ENCODE measurements at regions not wholly inside any gene's neighbourhood (a gene's known extent, or its start where the extent isn't known, plus 50 kb on each side); places are given as distances from the start of the nearest gene placed in this dataset.

- WGBS (ENCODE audit: insufficient coverage, insufficient read length): no CpG with 5 or more reads among the region's 2 CpGs
- Histone ChIP-seq H3K4me3 (ENCODE audit: low read length) (no peak overlapping the region), H3K27ac (ENCODE audit: low read length) (no peak overlapping the region), H3K4me1 (ENCODE audit: control insufficient read depth, insufficient read depth, low read length) (no peaks in the 10 kb centered on the region), H3K27me3 (ENCODE audit: control insufficient read depth, insufficient read depth, low read length) (no peaks in the 10 kb centered on the region), H3K9me3 (ENCODE audit: control insufficient read depth, insufficient read depth, low read length) (no peaks in the 10 kb centered on the region), H3K36me3 (ENCODE audit: control insufficient read depth, insufficient read depth, low read length) (no peaks in the 10 kb centered on the region)
- no peak for DNase-seq (ENCODE audit: low read depth, low spot score)
Observed at GRCh38 chr6:166877906-166878305, 78.4 kb downstream of the RNASET2 start.

- DNase-seq (ENCODE audit: low read depth, low spot score): no peak
- no CpG with 5 or more reads among the region's 2 CpGs for WGBS (ENCODE audit: insufficient coverage, insufficient read length)
Observed at GRCh38 chr6:166877349-166877748, 79.0 kb downstream of the RNASET2 start.

GRCh38 chr6:166872531-166873009 lies 83.8 kb downstream of the RNASET2 start:
- Histone ChIP-seq H3K4me1 (ENCODE audit: control insufficient read depth, insufficient read depth, low read length) (no peaks in the 10 kb centered on the region; the same call in 1 of the 2 replicates), H3K9me3 (ENCODE audit: control insufficient read depth, insufficient read depth, low read length) (no peaks in the 10 kb centered on the region), H3K36me3 (ENCODE audit: control insufficient read depth, insufficient read depth, low read length) (no peaks in the 10 kb centered on the region; the same call in 1 of the 2 replicates), H3K27ac (ENCODE audit: low read length) (no peak overlapping the region), H3K27me3 (ENCODE audit: control insufficient read depth, insufficient read depth, low read length) (no peaks in the 10 kb centered on the region), H3K4me3 (ENCODE audit: low read length) (no peak overlapping the region)
- no peak for DNase-seq (ENCODE audit: low read depth, low spot score)
- WGBS (ENCODE audit: insufficient coverage, insufficient read length): no CpG with 5 or more reads among the region's 9 CpGs

More at GRCh38 chr6:166877349-166877748, 79.0 kb downstream of the RNASET2 start:
- H3K4me3 ChIP-seq (ENCODE audit: low read length): no peak overlapping the region
- H3K9me3 ChIP-seq (ENCODE audit: control insufficient read depth, insufficient read depth, low read length): no peaks in the 10 kb centered on the region
- H3K27ac ChIP-seq (ENCODE audit: low read length): no peak overlapping the region
- H3K27me3 ChIP-seq (ENCODE audit: control insufficient read depth, insufficient read depth, low read length): no peaks in the 10 kb centered on the region
- no peaks in the 10 kb centered on the region for H3K4me1 ChIP-seq (ENCODE audit: control insufficient read depth, insufficient read depth, low read length)
- H3K36me3 ChIP-seq (ENCODE audit: control insufficient read depth, insufficient read depth, low read length): no peaks in the 10 kb centered on the region

GRCh38 chr6:166870602-166871208 lies 85.6 kb downstream of the RNASET2 start:
- H3K4me3 ChIP-seq (ENCODE audit: low read length): no peak overlapping the region
- H3K36me3 ChIP-seq (ENCODE audit: control insufficient read depth, insufficient read depth, low read length): no peaks in the 10 kb centered on the region; the same call in 1 of the 2 replicates
- H3K9me3 ChIP-seq (ENCODE audit: control insufficient read depth, insufficient read depth, low read length): no peaks in the 10 kb centered on the region
- H3K27me3 ChIP-seq (ENCODE audit: control insufficient read depth, insufficient read depth, low read length): no peaks in the 10 kb centered on the region
- DNase-seq (ENCODE audit: low read depth, low spot score): no peak
- no peak overlapping the region for H3K27ac ChIP-seq (ENCODE audit: low read length)
- no CpG with 5 or more reads among the region's 20 CpGs for WGBS (ENCODE audit: insufficient coverage, insufficient read length)
- no peaks in the 10 kb centered on the region; the same call in 1 of the 2 replicates for H3K4me1 ChIP-seq (ENCODE audit: control insufficient read depth, insufficient read depth, low read length)

GRCh38 chr6:166866839-166867637 lies 89.3 kb downstream of the RNASET2 start:
- Histone ChIP-seq H3K36me3 (ENCODE audit: control insufficient read depth, insufficient read depth, low read length) (no peaks in the 10 kb centered on the region; the same call in 1 of the 2 replicates), H3K4me3 (ENCODE audit: low read length) (no peak overlapping the region), H3K27me3 (ENCODE audit: control insufficient read depth, insufficient read depth, low read length) (no peaks in the 10 kb centered on the region), H3K27ac (ENCODE audit: low read length) (no peak overlapping the region), H3K9me3 (ENCODE audit: control insufficient read depth, insufficient read depth, low read length) (no peaks in the 10 kb centered on the region), H3K4me1 (ENCODE audit: control insufficient read depth, insufficient read depth, low read length) (no peaks in the 10 kb centered on the region; the same call in 1 of the 2 replicates)
- WGBS (ENCODE audit: insufficient coverage, insufficient read length): no CpG with 5 or more reads among the region's 19 CpGs
- no peak for DNase-seq (ENCODE audit: low read depth, low spot score)

- Histone ChIP-seq H3K27ac (ENCODE audit: low read length) (no peak overlapping the region), H3K27me3 (ENCODE audit: control insufficient read depth, insufficient read depth, low read length) (no peaks in the 10 kb centered on the region)
- WGBS (ENCODE audit: insufficient coverage, insufficient read length): no CpG with 5 or more reads among the region's 1 CpG
Observed at GRCh38 chr6:166864333-166864732, 92.0 kb downstream of the RNASET2 start.

GRCh38 chr6:166862978-166863530 lies 93.3 kb downstream of the RNASET2 start:
- Histone ChIP-seq H3K27ac (ENCODE audit: low read length) (no peak overlapping the region), H3K4me3 (ENCODE audit: low read length) (peak overlapping the region; percentile 66; the same call in 1 of the 2 replicates), H3K27me3 (ENCODE audit: control insufficient read depth, insufficient read depth, low read length) (no peaks in the 10 kb centered on the region), H3K4me1 (ENCODE audit: control insufficient read depth, insufficient read depth, low read length) (no peaks in the 10 kb centered on the region), H3K9me3 (ENCODE audit: control insufficient read depth, insufficient read depth, low read length) (no peaks in the 10 kb centered on the region; the same call in 1 of the 2 replicates), H3K36me3 (ENCODE audit: control insufficient read depth, insufficient read depth, low read length) (no peaks in the 10 kb centered on the region)
- DNase-seq (ENCODE audit: low read depth, low spot score): no peak
- no CpG with 5 or more reads among the region's 21 CpGs for WGBS (ENCODE audit: insufficient coverage, insufficient read length)

More at GRCh38 chr6:166864333-166864732, 92.0 kb downstream of the RNASET2 start:
- no peaks in the 10 kb centered on the region; the same call in 1 of the 2 replicates for H3K9me3 ChIP-seq (ENCODE audit: control insufficient read depth, insufficient read depth, low read length)
- no peaks in the 10 kb centered on the region for H3K36me3 ChIP-seq (ENCODE audit: control insufficient read depth, insufficient read depth, low read length)
- no peaks in the 10 kb centered on the region for H3K4me1 ChIP-seq (ENCODE audit: control insufficient read depth, insufficient read depth, low read length)
- H3K4me3 ChIP-seq (ENCODE audit: low read length): no peak overlapping the region
- no peak for DNase-seq (ENCODE audit: low read depth, low spot score)

GRCh38 chr6:166862287-166862977 lies 93.9 kb downstream of the RNASET2 start:
- no CpG with 5 or more reads among the region's 56 CpGs for WGBS (ENCODE audit: insufficient coverage, insufficient read length)
- Histone ChIP-seq H3K4me1 (ENCODE audit: control insufficient read depth, insufficient read depth, low read length) (no peaks in the 10 kb centered on the region), H3K36me3 (ENCODE audit: control insufficient read depth, insufficient read depth, low read length) (no peaks in the 10 kb centered on the region), H3K27me3 (ENCODE audit: control insufficient read depth, insufficient read depth, low read length) (no peaks in the 10 kb centered on the region), H3K4me3 (ENCODE audit: low read length) (peak overlapping the region; percentile 66; the same call in 1 of the 2 replicates), H3K27ac (ENCODE audit: low read length) (no peak overlapping the region), H3K9me3 (ENCODE audit: control insufficient read depth, insufficient read depth, low read length) (no peaks in the 10 kb centered on the region; the same call in 1 of the 2 replicates)
- no peak for DNase-seq (ENCODE audit: low read depth, low spot score)

GRCh38 chr6:166861961-166862286 lies 94.4 kb downstream of the RNASET2 start:
- no CpG with 5 or more reads among the region's 11 CpGs for WGBS (ENCODE audit: insufficient coverage, insufficient read length)
- H3K36me3 ChIP-seq (ENCODE audit: control insufficient read depth, insufficient read depth, low read length): no peaks in the 10 kb centered on the region
- no peak for DNase-seq (ENCODE audit: low read depth, low spot score)
- no peaks in the 10 kb centered on the region; the same call in 1 of the 2 replicates for H3K9me3 ChIP-seq (ENCODE audit: control insufficient read depth, insufficient read depth, low read length)
- H3K4me1 ChIP-seq (ENCODE audit: control insufficient read depth, insufficient read depth, low read length): no peaks in the 10 kb centered on the region
- no peaks in the 10 kb centered on the region for H3K27me3 ChIP-seq (ENCODE audit: control insufficient read depth, insufficient read depth, low read length)
- no peak overlapping the region for H3K27ac ChIP-seq (ENCODE audit: low read length)
- peak overlapping the region; percentile 66; the same call in 1 of the 2 replicates for H3K4me3 ChIP-seq (ENCODE audit: low read length)

- DNase-seq (ENCODE audit: low read depth, low spot score): no peak
- Histone ChIP-seq H3K4me3 (ENCODE audit: low read length) (no peak overlapping the region), H3K36me3 (ENCODE audit: control insufficient read depth, insufficient read depth, low read length) (0 out of 2 replicates have a peak, but pooled peaks cover under 1% of the 10 kb centered on the region), H3K9me3 (ENCODE audit: control insufficient read depth, insufficient read depth, low read length) (no peaks in the 10 kb centered on the region; the same call in 1 of the 2 replicates), H3K27ac (ENCODE audit: low read length) (no peak overlapping the region), H3K27me3 (ENCODE audit: control insufficient read depth, insufficient read depth, low read length) (no peaks in the 10 kb centered on the region), H3K4me1 (ENCODE audit: control insufficient read depth, insufficient read depth, low read length) (no peaks in the 10 kb centered on the region)
- whole genome bisulfite sequencing (ENCODE audit: insufficient coverage, insufficient read length): no CpG with 5 or more reads among the region's 5 CpGs
Observed at GRCh38 chr6:166861304-166861703, 95.0 kb downstream of the RNASET2 start.
